K562 (cell line): ENCODE measurements at regions not wholly inside any gene's neighbourhood (a gene's known extent, or its start where the extent isn't known, plus 50 kb on each side); places are given as distances from the start of the nearest gene placed in this dataset.
A peak's percentile ranks its signal among the peaks of the same experiment; 100 is the strongest.

Experiments used
- ATAC-seq: fragments of 200-7000 bp; cut with Tn5 transposase; 3 replicates; pipeline ENCODE4 v1.9.1; 2020; ENCODE audit warnings: moderate library complexity
- BruUV-seq: library from RNA; stranded (reverse); fragments of 400-500 nt; replicated peaks from 2 replicates; lab custom pipeline; 2021; lab: Mats Ljungman, UMichigan
- CTCF ChIA-PET: fragments of 300-600 bp; formaldehyde crosslinking; extraction: SDS; loops from one replicate; lab custom pipeline; 2021; ENCODE audit warnings: low intra/inter-chr PET ratio; lab: Yijun Ruan, JAX
- POLR2A ChIA-PET: fragments of 300-600, 350-650 bp; sonication (Branson Sonifier 250); formaldehyde crosslinking; extraction: SDS; loops from one replicate; lab custom pipeline; 2021; ENCODE audit warnings: antibody characterized with exemption, inconsistent platforms; lab: Yijun Ruan, JAX
- DNase-seq, 4 experiments: peaks; one replicate each; pipeline versions ENCODE4 v3.0.0 to v3.0.0-alpha.2; 2011 to 2018; ENCODE audit warnings: low spot score in 3 of 4, mixed read lengths in 3 of 4; ENCODE audit errors: extremely low read depth in 1 of 4
- FAIRE-seq: peaks from 2 replicates; lab custom pipeline; 2011; peaks lifted over from hg19 to GRCh38; lab: Jason Lieb, UNC
- H2AFZ ChIP-seq: 2 replicates; pipeline ENCODE4 v1.6.0; 2011; ENCODE audit warnings: low read depth, low read length, control low read depth, inconsistent platforms
- H3K27ac ChIP-seq: fragments of 200-600 bp; 3 replicates; pipeline ENCODE4 v1.8.0; 2011; ENCODE audit warnings: low read depth, mild to moderate bottlenecking, control low read depth, inconsistent platforms, low read length, moderate library complexity, mixed read lengths; ENCODE audit errors: extremely low read depth
- H3K27me3 ChIP-seq, 2 experiments: fragments of 300-600 bp in 1 of 2; 2 replicates in 1 of 2; 3 replicates in 1 of 2; pipeline versions ENCODE4 v1.6.0 to v1.8.0; 2011; ENCODE audit warnings: inconsistent platforms in 2 of 2, low read length in 2 of 2, mild to moderate bottlenecking in 1 of 2, mixed read lengths in 1 of 2, moderate library complexity in 1 of 2; ENCODE audit not compliant: control insufficient read depth in 2 of 2, insufficient read depth in 2 of 2
- H3K36me3 ChIP-seq: fragments of 300-600 bp; 3 replicates; pipeline ENCODE4 v1.8.0; 2011; ENCODE audit warnings: mild to moderate bottlenecking, low read length, inconsistent platforms; ENCODE audit not compliant: control insufficient read depth, insufficient read depth
- H3K4me1 ChIP-seq, 2 experiments: fragments of 200-600 bp in 1 of 2; replicated peaks in 1 of 2; 2 replicates in 1 of 2; 3 replicates in 1 of 2; pipeline versions ENCODE4 v1.5.1 to v1.8.0; 2011; ENCODE audit warnings: inconsistent platforms in 2 of 2, low read length in 2 of 2, mild to moderate bottlenecking in 1 of 2, mixed read lengths in 1 of 2, moderate library complexity in 1 of 2; ENCODE audit not compliant: control insufficient read depth in 2 of 2, insufficient read depth in 2 of 2
- H3K4me2 ChIP-seq: 2 replicates; pipeline ENCODE4 v1.6.1; 2011; ENCODE audit warnings: low read length, control low read depth, inconsistent platforms, mixed read lengths; ENCODE audit not compliant: insufficient read depth
- H3K4me3 ChIP-seq: fragments of 200-600 bp; sonication (generic), shearing (Covaris generic); 2 replicates; pipeline ENCODE4 v1.5.1; 2016; ENCODE audit warnings: control low read depth, inconsistent platforms
- H3K79me2 ChIP-seq: fragments of 200-600 bp; 3 replicates; pipeline ENCODE4 v1.8.0; 2011; ENCODE audit warnings: low read length, inconsistent platforms; ENCODE audit not compliant: control insufficient read depth, insufficient read depth
- H3K9ac ChIP-seq, 2 experiments: 2 replicates each; pipeline versions ENCODE4 v1.6.0 to v1.6.1; 2011; ENCODE audit warnings: low read depth in 2 of 2, low read length in 2 of 2, control low read depth in 1 of 2, inconsistent platforms in 1 of 2, mild to moderate bottlenecking in 1 of 2, mixed read lengths in 1 of 2; ENCODE audit not compliant: insufficient read depth in 1 of 2
- H3K9me1 ChIP-seq: one replicate; pipeline ENCODE4 v1.6.0; 2011; ENCODE audit warnings: inconsistent platforms, mild to moderate bottlenecking, low read length, moderate library complexity; ENCODE audit not compliant: control insufficient read depth, insufficient read depth
- H3K9me3 ChIP-seq: replicated peaks from 2 replicates; pipeline ENCODE4 v1.5.1; 2011; ENCODE audit warnings: low read depth, low read length, inconsistent platforms; ENCODE audit not compliant: control insufficient read depth, insufficient read depth
- H4K20me1 ChIP-seq: replicated peaks from 2 replicates; pipeline ENCODE4 v1.6.1; 2011; ENCODE audit warnings: low read length, inconsistent platforms, mixed read lengths; ENCODE audit not compliant: control insufficient read depth, insufficient read depth
- ARID2 ChIP-seq: fragments of 450-650 bp; IDR thresholded peaks from 2 replicates; pipeline ENCODE4 v1.6.1; 2017; ENCODE audit warnings: antibody characterized with exemption, mild to moderate bottlenecking
- BCOR ChIP-seq: fragments of 450-650 bp; IDR thresholded peaks from 2 replicates; pipeline ENCODE4 v1.6.1; 2016
- NCOA1 ChIP-seq: fragments of 450-650 bp; IDR thresholded peaks from 2 replicates; pipeline ENCODE4 v1.6.1; 2016; ENCODE audit warnings: low read depth
- NFIC ChIP-seq: fragments of 450-650 bp; IDR thresholded peaks from 2 replicates; pipeline ENCODE4 v1.6.1; 2017; ENCODE audit warnings: mild to moderate bottlenecking, inconsistent platforms
- SMC3 ChIP-seq: conservative IDR thresholded peaks from 2 replicates; pipeline ENCODE4 v1.6.1; 2011; ENCODE audit warnings: low read depth, low read length, improper control_type of control experiment; ENCODE audit not compliant: insufficient read depth
- TAF15 ChIP-seq: fragments of 200-400 bp; formaldehyde crosslinking; IDR thresholded peaks from 2 replicates; pipeline ENCODE4 v1.6.1; 2017; ENCODE audit warnings: mild to moderate bottlenecking, low read depth, low read length, moderate library complexity
- WGBS: fragments of 100-300 bp; shearing (Covaris generic); methylation state at CpG from one replicate; pipeline ENCODE4 v1.1.6; 2016; ENCODE audit warnings: low coverage, mixed read lengths; ENCODE audit not compliant: insufficient coverage; ENCODE audit errors: missing lambda C conversion rate; 5-methylcytosine and 5-hydroxymethylcytosine counted together
- in situ Hi-C: fragments of 300-500 bp; cut with MboI; formaldehyde crosslinking; loops from 4 replicates; pipeline ENCODE4 v1.15.0; 2018; ENCODE audit warnings: inconsistent platforms, mixed read lengths
- intact Hi-C: fragments of 100-400 bp; cut with micrococcal nuclease; formaldehyde crosslinking; loops from 2 replicates; pipeline ENCODE4 v1.14.2; 2022
- TF ChIP-seq, protein P1 (sequence below): sonication (generic); formaldehyde crosslinking; IDR thresholded peaks from 2 replicates; pipeline ENCODE4 v1.8.0; 2022; ENCODE audit warnings: mild to moderate bottlenecking, missing genetic modification reagents, borderline replicate concordance

DNA sequence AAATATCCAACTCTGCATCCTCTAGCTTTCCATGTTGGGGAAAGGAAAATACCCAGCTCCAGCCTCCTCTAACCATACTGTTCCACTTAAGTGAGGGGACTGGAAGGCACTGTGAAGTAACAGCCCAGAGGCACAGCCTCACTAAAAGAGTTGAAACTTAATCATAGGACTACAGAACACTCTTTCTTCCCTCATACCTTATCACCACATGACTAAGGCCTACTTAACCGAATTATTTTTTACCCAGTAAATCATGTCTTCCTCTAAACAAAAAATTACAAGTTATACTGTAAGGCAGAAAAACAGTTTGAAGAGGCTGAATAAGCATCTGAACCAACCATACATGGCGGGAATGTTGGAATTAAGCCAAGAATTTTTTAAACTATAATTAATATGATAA lies 207.4 kb upstream of the MME start:
- Histone ChIP-seq H3K4me1 (no peaks in the 10 kb centered on the region), H3K9me1 (no peaks in the 10 kb centered on the region), H3K36me3 (no peaks in the 10 kb centered on the region), H3K27ac (no peak overlapping the region), H3K4me3 (no peak overlapping the region), H3K27me3 (peaks cover 0 to 6% of the 10 kb centered on the region in 2 experiments; a peak in 1 of 5 replicates), H2AFZ (peak overlapping the region; percentile 3; the same call in 1 of the 2 replicates), H3K4me2 (no peak overlapping the region), H3K79me2 (no peaks in the 10 kb centered on the region), H3K9ac (no peak overlapping the region), H4K20me1 (no peaks in the 10 kb centered on the region), H3K9me3 (no peaks in the 10 kb centered on the region)
- FAIRE-seq (no peak), ATAC-seq (no peak), DNase-seq (no peak)
- intact Hi-C loops: no loop called here
- ChIA-PET POLR2A (no interaction called here), CTCF (no interaction called here)
- in situ Hi-C loops: no loop called here
- no TSS peak for BruUV-seq
- TF ChIP-seq SMC3: no peak
- TF ChIP-seq ARID2: no peak
- TF ChIP-seq, protein P1, sequence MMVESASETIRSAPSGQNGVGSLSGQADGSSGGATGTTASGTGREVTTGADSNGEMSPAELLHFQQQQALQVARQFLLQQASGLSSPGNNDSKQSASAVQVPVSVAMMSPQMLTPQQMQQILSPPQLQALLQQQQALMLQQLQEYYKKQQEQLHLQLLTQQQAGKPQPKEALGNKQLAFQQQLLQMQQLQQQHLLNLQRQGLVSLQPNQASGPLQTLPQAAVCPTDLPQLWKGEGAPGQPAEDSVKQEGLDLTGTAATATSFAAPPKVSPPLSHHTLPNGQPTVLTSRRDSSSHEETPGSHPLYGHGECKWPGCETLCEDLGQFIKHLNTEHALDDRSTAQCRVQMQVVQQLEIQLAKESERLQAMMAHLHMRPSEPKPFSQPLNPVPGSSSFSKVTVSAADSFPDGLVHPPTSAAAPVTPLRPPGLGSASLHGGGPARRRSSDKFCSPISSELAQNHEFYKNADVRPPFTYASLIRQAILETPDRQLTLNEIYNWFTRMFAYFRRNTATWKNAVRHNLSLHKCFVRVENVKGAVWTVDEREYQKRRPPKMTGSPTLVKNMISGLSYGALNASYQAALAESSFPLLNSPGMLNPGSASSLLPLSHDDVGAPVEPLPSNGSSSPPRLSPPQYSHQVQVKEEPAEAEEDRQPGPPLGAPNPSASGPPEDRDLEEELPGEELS: no peak
- no peak for TF ChIP-seq BCOR
- no peak for TF ChIP-seq NCOA1
- TF ChIP-seq TAF15: no peak
- TF ChIP-seq NFIC: peak; percentile 34; the same call in 1 of the 2 replicates
- 15% methylated on average over 2 of the region's 2 CpGs for WGBS
